ENCODE measurements at regions not wholly inside any gene's neighbourhood (a gene's known extent, or its start where the extent isn't known, plus 50 kb on each side); places are given as distances from the start of the nearest gene placed in this dataset.

DNA sequence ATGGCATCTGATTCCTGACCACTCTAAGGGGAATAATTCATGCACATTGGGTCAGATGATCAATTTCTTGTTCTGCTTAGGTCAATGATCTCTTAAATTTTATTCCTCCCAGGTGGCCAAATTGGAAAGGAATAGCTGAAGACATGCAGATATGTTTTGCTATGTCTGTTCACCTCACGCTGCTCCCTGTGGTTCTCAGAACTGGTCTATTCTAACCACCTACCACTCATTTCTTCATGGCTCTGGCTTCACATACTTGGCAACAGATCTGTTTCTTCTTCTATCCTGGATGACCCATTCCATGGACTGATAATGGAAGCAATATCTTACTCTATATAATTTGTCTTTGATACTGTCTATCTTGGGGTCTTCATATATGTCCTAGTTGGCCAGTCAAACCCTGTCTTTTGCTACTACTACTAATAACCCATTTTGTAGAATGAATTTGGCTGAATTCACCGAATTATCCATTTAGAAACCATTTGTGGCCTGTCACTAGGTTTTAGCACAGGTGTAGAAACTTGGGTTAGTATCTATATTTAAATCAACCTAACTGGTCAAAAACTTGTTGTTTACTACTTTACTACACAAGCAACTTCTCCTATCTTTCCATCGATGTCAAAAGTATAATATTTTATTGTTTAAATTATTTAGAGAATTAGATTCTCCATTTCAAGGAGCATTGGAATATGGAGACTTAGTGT, 650.9 kb downstream of the TLE4 start:
- TF ChIP-seq, protein P1, sequence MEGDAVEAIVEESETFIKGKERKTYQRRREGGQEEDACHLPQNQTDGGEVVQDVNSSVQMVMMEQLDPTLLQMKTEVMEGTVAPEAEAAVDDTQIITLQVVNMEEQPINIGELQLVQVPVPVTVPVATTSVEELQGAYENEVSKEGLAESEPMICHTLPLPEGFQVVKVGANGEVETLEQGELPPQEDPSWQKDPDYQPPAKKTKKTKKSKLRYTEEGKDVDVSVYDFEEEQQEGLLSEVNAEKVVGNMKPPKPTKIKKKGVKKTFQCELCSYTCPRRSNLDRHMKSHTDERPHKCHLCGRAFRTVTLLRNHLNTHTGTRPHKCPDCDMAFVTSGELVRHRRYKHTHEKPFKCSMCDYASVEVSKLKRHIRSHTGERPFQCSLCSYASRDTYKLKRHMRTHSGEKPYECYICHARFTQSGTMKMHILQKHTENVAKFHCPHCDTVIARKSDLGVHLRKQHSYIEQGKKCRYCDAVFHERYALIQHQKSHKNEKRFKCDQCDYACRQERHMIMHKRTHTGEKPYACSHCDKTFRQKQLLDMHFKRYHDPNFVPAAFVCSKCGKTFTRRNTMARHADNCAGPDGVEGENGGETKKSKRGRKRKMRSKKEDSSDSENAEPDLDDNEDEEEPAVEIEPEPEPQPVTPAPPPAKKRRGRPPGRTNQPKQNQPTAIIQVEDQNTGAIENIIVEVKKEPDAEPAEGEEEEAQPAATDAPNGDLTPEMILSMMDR (IDR thresholded peaks at IDR 0.05; ENCODE audit: control extremely low read depth in 1 of 3, insufficient read depth in 1 of 3, low read depth in 1 of 3, low read length in 3 of 3), result no peak
- TF ChIP-seq JUND (IDR thresholded peaks at IDR 0.05; ENCODE audit: low read length) (no peak), YY1 (IDR thresholded peaks at IDR 0.05; ENCODE audit: low read depth, low read length) (no peak), POLR2AphosphoS5 (IDR thresholded peaks at IDR 0.05; ENCODE audit: low read depth, low read length) (no peak), POLR2A (IDR thresholded peaks at IDR 0.05; ENCODE audit: control extremely low read depth in 1 of 2, low read depth in 2 of 2, low read length in 2 of 2) (no peak), SIN3A (conservative IDR thresholded peaks at IDR 0.05 in 1 of 2, IDR thresholded peaks at IDR 0.05 in 1 of 2; ENCODE audit: low read depth in 1 of 2, low read length in 2 of 2) (no peak), TCF12 (IDR thresholded peaks at IDR 0.05; ENCODE audit: low read depth, low read length) (no peak)
